ENCODE measurements at regions not wholly inside any gene's neighbourhood (a gene's known extent, or its start where the extent isn't known, plus 50 kb on each side); places are given as distances from the start of the nearest gene placed in this dataset.

GRCh38 chr5:34576891-34577666 lies 79.0 kb upstream of the RAI14 start:
- in situ Hi-C loops (cut with MboI; ENCODE audit: low sequenced_read_pairs): no loop called here

- in situ Hi-C loops (cut with MboI; ENCODE audit: low sequenced_read_pairs): no loop called here
These were observed 77.2 kb upstream of the RAI14 start for GRCh38 chr5:34578962-34579361.

GRCh38 chr5:34580983-34581382 lies 75.1 kb upstream of the RAI14 start:
- in situ Hi-C loops (cut with MboI; ENCODE audit: low sequenced_read_pairs): no loop called here

GRCh38 chr5:34582371-34582770 lies 73.8 kb upstream of the RAI14 start:
- in situ Hi-C loops (cut with MboI; ENCODE audit: low sequenced_read_pairs): no loop called here

GRCh38 chr5:34583167-34583566 lies 73.0 kb upstream of the RAI14 start:
- in situ Hi-C loops (cut with MboI; ENCODE audit: low sequenced_read_pairs): no loop called here

GRCh38 chr5:34584165-34584564 lies 72.0 kb upstream of the RAI14 start:
- in situ Hi-C loops (cut with MboI; ENCODE audit: low sequenced_read_pairs): no loop called here

GRCh38 chr5:34585601-34586104 lies 70.5 kb upstream of the RAI14 start:
- in situ Hi-C loops (cut with MboI; ENCODE audit: low sequenced_read_pairs): no loop called here

- in situ Hi-C loops (cut with MboI; ENCODE audit: low sequenced_read_pairs): no loop called here
These were observed 69.8 kb upstream of the RAI14 start for GRCh38 chr5:34586117-34586885.

GRCh38 chr5:34587355-34588241 lies 68.5 kb upstream of the RAI14 start:
- in situ Hi-C loops (cut with MboI; ENCODE audit: low sequenced_read_pairs): no loop called here

- in situ Hi-C loops (cut with MboI; ENCODE audit: low sequenced_read_pairs): no loop called here
These were observed 66.3 kb upstream of the RAI14 start for GRCh38 chr5:34589832-34590231.

- in situ Hi-C loops (cut with MboI; ENCODE audit: low sequenced_read_pairs): no loop called here
These were observed 64.4 kb upstream of the RAI14 start for GRCh38 chr5:34591723-34592122.

- in situ Hi-C loops (cut with MboI; ENCODE audit: low sequenced_read_pairs): no loop called here
These were observed 58.8 kb upstream of the RAI14 start for GRCh38 chr5:34597034-34598027.

GRCh38 chr5:34598177-34598794 lies 57.8 kb upstream of the RAI14 start:
- in situ Hi-C loops (cut with MboI; ENCODE audit: low sequenced_read_pairs): no loop called here

GRCh38 chr5:34599471-34600117 lies 56.5 kb upstream of the RAI14 start:
- in situ Hi-C loops (cut with MboI; ENCODE audit: low sequenced_read_pairs): no loop called here

- in situ Hi-C loops (cut with MboI; ENCODE audit: low sequenced_read_pairs): no loop called here
These were observed 56.0 kb upstream of the RAI14 start for GRCh38 chr5:34600118-34600493.

- in situ Hi-C loops (cut with MboI; ENCODE audit: low sequenced_read_pairs): no loop called here
These were observed 52.8 kb upstream of the RAI14 start for GRCh38 chr5:34603378-34603777.

GRCh38 chr5:34604119-34604675 lies 51.9 kb upstream of the RAI14 start:
- in situ Hi-C loops (cut with MboI; ENCODE audit: low sequenced_read_pairs): no loop called here

GRCh38 chr5:34606101-34606500 lies 50.0 kb upstream of the RAI14 start:
- in situ Hi-C loops (cut with MboI; ENCODE audit: low sequenced_read_pairs): no loop called here
